ENCODE measurements at regions not wholly inside any gene's neighbourhood (a gene's known extent, or its start where the extent isn't known, plus 50 kb on each side); places are given as distances from the start of the nearest gene placed in this dataset.

- TF ChIP-seq CSDC2 (CRISPR knock-in tag; IDR thresholded peaks at IDR 0.05), result no peak
- no peak for TF ChIP-seq ZC3H10 (CRISPR knock-in tag; IDR thresholded peaks at IDR 0.05)
- TF ChIP-seq ARNTL (CRISPR knock-in tag; IDR thresholded peaks at IDR 0.05; ENCODE audit: borderline replicate concordance, low read depth), result no peak
- TF ChIP-seq, protein P1, sequence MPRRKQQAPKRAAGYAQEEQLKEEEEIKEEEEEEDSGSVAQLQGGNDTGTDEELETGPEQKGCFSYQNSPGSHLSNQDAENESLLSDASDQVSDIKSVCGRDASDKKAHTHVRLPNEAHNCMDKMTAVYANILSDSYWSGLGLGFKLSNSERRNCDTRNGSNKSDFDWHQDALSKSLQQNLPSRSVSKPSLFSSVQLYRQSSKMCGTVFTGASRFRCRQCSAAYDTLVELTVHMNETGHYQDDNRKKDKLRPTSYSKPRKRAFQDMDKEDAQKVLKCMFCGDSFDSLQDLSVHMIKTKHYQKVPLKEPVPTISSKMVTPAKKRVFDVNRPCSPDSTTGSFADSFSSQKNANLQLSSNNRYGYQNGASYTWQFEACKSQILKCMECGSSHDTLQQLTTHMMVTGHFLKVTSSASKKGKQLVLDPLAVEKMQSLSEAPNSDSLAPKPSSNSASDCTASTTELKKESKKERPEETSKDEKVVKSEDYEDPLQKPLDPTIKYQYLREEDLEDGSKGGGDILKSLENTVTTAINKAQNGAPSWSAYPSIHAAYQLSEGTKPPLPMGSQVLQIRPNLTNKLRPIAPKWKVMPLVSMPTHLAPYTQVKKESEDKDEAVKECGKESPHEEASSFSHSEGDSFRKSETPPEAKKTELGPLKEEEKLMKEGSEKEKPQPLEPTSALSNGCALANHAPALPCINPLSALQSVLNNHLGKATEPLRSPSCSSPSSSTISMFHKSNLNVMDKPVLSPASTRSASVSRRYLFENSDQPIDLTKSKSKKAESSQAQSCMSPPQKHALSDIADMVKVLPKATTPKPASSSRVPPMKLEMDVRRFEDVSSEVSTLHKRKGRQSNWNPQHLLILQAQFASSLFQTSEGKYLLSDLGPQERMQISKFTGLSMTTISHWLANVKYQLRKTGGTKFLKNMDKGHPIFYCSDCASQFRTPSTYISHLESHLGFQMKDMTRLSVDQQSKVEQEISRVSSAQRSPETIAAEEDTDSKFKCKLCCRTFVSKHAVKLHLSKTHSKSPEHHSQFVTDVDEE (CRISPR knock-in tag; IDR thresholded peaks at IDR 0.05), result no peak
- TF ChIP-seq, protein P2, sequence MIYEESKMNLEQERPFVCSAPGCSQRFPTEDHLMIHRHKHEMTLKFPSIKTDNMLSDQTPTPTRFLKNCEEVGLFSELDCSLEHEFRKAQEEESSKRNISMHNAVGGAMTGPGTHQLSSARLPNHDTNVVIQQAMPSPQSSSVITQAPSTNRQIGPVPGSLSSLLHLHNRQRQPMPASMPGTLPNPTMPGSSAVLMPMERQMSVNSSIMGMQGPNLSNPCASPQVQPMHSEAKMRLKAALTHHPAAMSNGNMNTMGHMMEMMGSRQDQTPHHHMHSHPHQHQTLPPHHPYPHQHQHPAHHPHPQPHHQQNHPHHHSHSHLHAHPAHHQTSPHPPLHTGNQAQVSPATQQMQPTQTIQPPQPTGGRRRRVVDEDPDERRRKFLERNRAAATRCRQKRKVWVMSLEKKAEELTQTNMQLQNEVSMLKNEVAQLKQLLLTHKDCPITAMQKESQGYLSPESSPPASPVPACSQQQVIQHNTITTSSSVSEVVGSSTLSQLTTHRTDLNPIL (CRISPR knock-in tag; IDR thresholded peaks at IDR 0.05; ENCODE audit: low read depth), result no peak
- TF ChIP-seq RARB (CRISPR knock-in tag; IDR thresholded peaks at IDR 0.05), result no peak
- no peak for TF ChIP-seq ZFP3 (CRISPR knock-in tag; IDR thresholded peaks at IDR 0.05)
- TF ChIP-seq, protein P3, sequence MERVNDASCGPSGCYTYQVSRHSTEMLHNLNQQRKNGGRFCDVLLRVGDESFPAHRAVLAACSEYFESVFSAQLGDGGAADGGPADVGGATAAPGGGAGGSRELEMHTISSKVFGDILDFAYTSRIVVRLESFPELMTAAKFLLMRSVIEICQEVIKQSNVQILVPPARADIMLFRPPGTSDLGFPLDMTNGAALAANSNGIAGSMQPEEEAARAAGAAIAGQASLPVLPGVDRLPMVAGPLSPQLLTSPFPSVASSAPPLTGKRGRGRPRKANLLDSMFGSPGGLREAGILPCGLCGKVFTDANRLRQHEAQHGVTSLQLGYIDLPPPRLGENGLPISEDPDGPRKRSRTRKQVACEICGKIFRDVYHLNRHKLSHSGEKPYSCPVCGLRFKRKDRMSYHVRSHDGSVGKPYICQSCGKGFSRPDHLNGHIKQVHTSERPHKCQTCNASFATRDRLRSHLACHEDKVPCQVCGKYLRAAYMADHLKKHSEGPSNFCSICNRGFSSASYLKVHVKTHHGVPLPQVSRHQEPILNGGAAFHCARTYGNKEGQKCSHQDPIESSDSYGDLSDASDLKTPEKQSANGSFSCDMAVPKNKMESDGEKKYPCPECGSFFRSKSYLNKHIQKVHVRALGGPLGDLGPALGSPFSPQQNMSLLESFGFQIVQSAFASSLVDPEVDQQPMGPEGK (CRISPR knock-in tag; IDR thresholded peaks at IDR 0.05; ENCODE audit: borderline replicate concordance), result no peak
- TF ChIP-seq ESRRG (CRISPR knock-in tag; IDR thresholded peaks at IDR 0.05), result no peak
- no peak for TF ChIP-seq BACH2 (CRISPR knock-in tag; IDR thresholded peaks at IDR 0.05; ENCODE audit: borderline replicate concordance)
- no peak for TF ChIP-seq ZFP30 (CRISPR knock-in tag; IDR thresholded peaks at IDR 0.05)
- no peak for TF ChIP-seq TOX (CRISPR knock-in tag; IDR thresholded peaks at IDR 0.05; ENCODE audit: borderline replicate concordance)
- TF ChIP-seq GLIS3 (CRISPR knock-in tag; IDR thresholded peaks at IDR 0.05), result no peak
Observed at GRCh38 chr7:1364906-1365570, 94.2 kb downstream of the MICALL2 start.

All from SK-N-SH treated with all-trans-retinoic acid at 6 μM for 48 hours (cell line).